ENCODE measurements at regions not wholly inside any gene's neighbourhood (a gene's known extent, or its start where the extent isn't known, plus 50 kb on each side); places are given as distances from the start of the nearest gene placed in this dataset.

GRCh38 chr2:193895226-193895625 is 1700.5 kb upstream of the TMEFF2 start:
- 90 to 92% methylated on average over 1 of the region's 1 CpG for WGBS, 2 donors
- Histone ChIP-seq H3K36me3 (no peaks in the 10 kb centered on the region), H3K9me3 (no peaks in the 10 kb centered on the region), H3K27ac (no peak overlapping the region), H3K27me3 (no peaks in the 10 kb centered on the region), H3K4me1 (no peaks in the 10 kb centered on the region), H3K4me3 (replicated peaks in 1 of 3) (no peak overlapping the region)
- intact Hi-C loops (cut with DNase I): no loop called here
- no peak for DNase-seq
- TF ChIP-seq CTCF (IDR thresholded peaks at IDR 0.05): no peak
- no peak for TF ChIP-seq POLR2A (IDR thresholded peaks at IDR 0.05)

- H3K27me3 ChIP-seq: no peaks in the 10 kb centered on the region
- WGBS, 2 donors: 56 to 71% methylated on average over 1 of the region's 1 CpG
- DNase-seq: no peak
Observed at GRCh38 chr2:193894081-193894480, 1699.3 kb upstream of the TMEFF2 start.

GRCh38 chr2:193891023-193891422 is 1696.3 kb upstream of the TMEFF2 start:
- no peak overlapping the region for H3K27ac ChIP-seq
- intact Hi-C loops (cut with DNase I): no loop called here
- H3K9me3 ChIP-seq: no peaks in the 10 kb centered on the region
- no peaks in the 10 kb centered on the region for H3K27me3 ChIP-seq
- DNase-seq: no peak
- TF ChIP-seq POLR2A (IDR thresholded peaks at IDR 0.05): no peak
- TF ChIP-seq CTCF (IDR thresholded peaks at IDR 0.05): no peak
- no peak overlapping the region for H3K4me3 ChIP-seq (replicated peaks in 1 of 3)
- 77 to 84% methylated on average over 2 of the region's 2 CpGs for WGBS, 2 donors
- no peaks in the 10 kb centered on the region for H3K36me3 ChIP-seq
- no peaks in the 10 kb centered on the region for H3K4me1 ChIP-seq

More at GRCh38 chr2:193894081-193894480, 1699.3 kb upstream of the TMEFF2 start:
- intact Hi-C loops (cut with DNase I): no loop called here
- TF ChIP-seq CTCF (IDR thresholded peaks at IDR 0.05) (no peak), POLR2A (IDR thresholded peaks at IDR 0.05) (no peak)
- H3K4me3 ChIP-seq (replicated peaks in 1 of 3): no peak overlapping the region
- no peak overlapping the region for H3K27ac ChIP-seq
- no peaks in the 10 kb centered on the region for H3K9me3 ChIP-seq
- no peaks in the 10 kb centered on the region for H3K4me1 ChIP-seq
- no peaks in the 10 kb centered on the region for H3K36me3 ChIP-seq

- WGBS, 2 donors: 94 to 100% methylated on average over 1 of the region's 1 CpG
- H3K27me3 ChIP-seq: no peaks in the 10 kb centered on the region
- H3K9me3 ChIP-seq: no peaks in the 10 kb centered on the region
- H3K4me1 ChIP-seq: no peaks in the 10 kb centered on the region
- intact Hi-C loops (cut with DNase I): no loop called here
- DNase-seq: no peak
- H3K36me3 ChIP-seq: no peaks in the 10 kb centered on the region
- H3K4me3 ChIP-seq (replicated peaks in 1 of 3): no peak overlapping the region
- H3K27ac ChIP-seq: no peak overlapping the region
- TF ChIP-seq CTCF (IDR thresholded peaks at IDR 0.05): no peak
- no peak for TF ChIP-seq POLR2A (IDR thresholded peaks at IDR 0.05)
Observed at GRCh38 chr2:193885419-193885818, 1690.7 kb upstream of the TMEFF2 start.

GRCh38 chr2:193883820-193884219 is 1689.1 kb upstream of the TMEFF2 start:
- TF ChIP-seq POLR2A (IDR thresholded peaks at IDR 0.05) (no peak), CTCF (IDR thresholded peaks at IDR 0.05) (no peak)

More at GRCh38 chr2:193883820-193884219, 1689.1 kb upstream of the TMEFF2 start:
- H3K4me3 ChIP-seq (replicated peaks in 1 of 3): no peak overlapping the region
- no peak for DNase-seq
- no peaks in the 10 kb centered on the region for H3K27me3 ChIP-seq
- no peak overlapping the region for H3K27ac ChIP-seq
- H3K9me3 ChIP-seq: no peaks in the 10 kb centered on the region
- H3K36me3 ChIP-seq: no peaks in the 10 kb centered on the region
- intact Hi-C loops (cut with DNase I): no loop called here
- H3K4me1 ChIP-seq: no peaks in the 10 kb centered on the region
